Vagina (tissue), 2 donors: ENCODE measurements at regions not wholly inside any gene's neighbourhood (a gene's known extent, or its start where the extent isn't known, plus 50 kb on each side); places are given as distances from the start of the nearest gene placed in this dataset.

Experiments used
- DNase-seq, 2 donors: peaks; one replicate each; pipeline ENCODE4 v3.0.0-alpha.2; 2017; ENCODE audit errors: extremely low spot score in 2 of 2
- H3K27ac ChIP-seq: fragments of 200-600 bp; sonication (generic); one replicate; pipeline ENCODE4 v1.5.1; 2019
- H3K27me3 ChIP-seq: fragments of 200-600 bp; sonication (generic); one replicate; pipeline ENCODE4 v1.5.1; 2019
- H3K36me3 ChIP-seq, 2 donors: fragments of 200-600 bp; sonication (generic); one replicate each; pipeline ENCODE4 v1.5.1; 2017 to 2019
- H3K4me1 ChIP-seq: fragments of 200-600 bp; sonication (generic); one replicate; pipeline ENCODE4 v1.5.1; 2019
- H3K4me3 ChIP-seq, 2 donors: fragments of 200-600 bp; sonication (generic); 1 replicate in 1 of 2; 2 replicates in 1 of 2; pipeline ENCODE4 v1.5.1; 2016 to 2019
- H3K9me3 ChIP-seq: fragments of 200-600 bp; sonication (generic); one replicate; pipeline ENCODE4 v1.5.1; 2019
- POLR2A ChIP-seq, 2 donors: fragments of 450-650 bp; IDR thresholded peaks; one replicate each; pipeline ENCODE4 v1.6.1; 2017; ENCODE audit warnings: antibody characterized with exemption in 2 of 2, mild to moderate bottlenecking in 2 of 2, moderate library complexity in 2 of 2
- POLR2AphosphoS5 ChIP-seq, 2 donors: sonication (generic); formaldehyde crosslinking; IDR thresholded peaks; one replicate each; pipeline ENCODE4 v1.9.0; 2017; ENCODE audit warnings: antibody characterized with exemption in 2 of 2, mild to moderate bottlenecking in 2 of 2, low read depth in 1 of 2; ENCODE audit not compliant: insufficient read depth in 1 of 2
- intact Hi-C: fragments of 100-400 bp; cut with DNase I; formaldehyde crosslinking; loops from one replicate; pipeline ENCODE4 v1.15.1; 2023
- TF ChIP-seq, protein P1 (sequence below), 3 experiments: fragments of 450-650 bp in 2 of 3; fragments of 200-600 bp in 1 of 3; sonication (generic) in 1 of 3; IDR thresholded peaks; one replicate each; pipeline ENCODE4 v1.5.1; 2017 to 2019; ENCODE audit warnings: antibody characterized with exemption in 3 of 3, mild to moderate bottlenecking in 2 of 3, moderate library complexity in 2 of 3

GRCh38 chr4:128376958-128377357, 89.3 kb upstream of the PGRMC2 start:
- no peak overlapping the region for H3K4me3 ChIP-seq
- no peak overlapping the region for H3K27ac ChIP-seq
- no peaks in the 10 kb centered on the region for H3K27me3 ChIP-seq
- no peak for DNase-seq
- H3K4me1 ChIP-seq, result peaks cover 4% of the 10 kb centered on the region
- no peaks in the 10 kb centered on the region for H3K9me3 ChIP-seq
- TF ChIP-seq, protein P1, sequence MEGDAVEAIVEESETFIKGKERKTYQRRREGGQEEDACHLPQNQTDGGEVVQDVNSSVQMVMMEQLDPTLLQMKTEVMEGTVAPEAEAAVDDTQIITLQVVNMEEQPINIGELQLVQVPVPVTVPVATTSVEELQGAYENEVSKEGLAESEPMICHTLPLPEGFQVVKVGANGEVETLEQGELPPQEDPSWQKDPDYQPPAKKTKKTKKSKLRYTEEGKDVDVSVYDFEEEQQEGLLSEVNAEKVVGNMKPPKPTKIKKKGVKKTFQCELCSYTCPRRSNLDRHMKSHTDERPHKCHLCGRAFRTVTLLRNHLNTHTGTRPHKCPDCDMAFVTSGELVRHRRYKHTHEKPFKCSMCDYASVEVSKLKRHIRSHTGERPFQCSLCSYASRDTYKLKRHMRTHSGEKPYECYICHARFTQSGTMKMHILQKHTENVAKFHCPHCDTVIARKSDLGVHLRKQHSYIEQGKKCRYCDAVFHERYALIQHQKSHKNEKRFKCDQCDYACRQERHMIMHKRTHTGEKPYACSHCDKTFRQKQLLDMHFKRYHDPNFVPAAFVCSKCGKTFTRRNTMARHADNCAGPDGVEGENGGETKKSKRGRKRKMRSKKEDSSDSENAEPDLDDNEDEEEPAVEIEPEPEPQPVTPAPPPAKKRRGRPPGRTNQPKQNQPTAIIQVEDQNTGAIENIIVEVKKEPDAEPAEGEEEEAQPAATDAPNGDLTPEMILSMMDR (IDR thresholded peaks at IDR 0.05), result no peak
- TF ChIP-seq POLR2A (IDR thresholded peaks at IDR 0.05) (no peak), POLR2AphosphoS5 (IDR thresholded peaks at IDR 0.05; ENCODE audit: insufficient read depth in 1 of 2, low read depth in 1 of 2) (no peak)
- no peaks in the 10 kb centered on the region for H3K36me3 ChIP-seq
- intact Hi-C loops, result no loop called here

GRCh38 chr4:128376303-128376702, 88.7 kb upstream of the PGRMC2 start:
- Histone ChIP-seq H3K4me1 (peaks cover 4% of the 10 kb centered on the region), H3K27ac (no peak overlapping the region), H3K27me3 (no peaks in the 10 kb centered on the region), H3K9me3 (no peaks in the 10 kb centered on the region), H3K36me3 (no peaks in the 10 kb centered on the region), H3K4me3 (no peak overlapping the region)
- intact Hi-C loops, result no loop called here
- no peak for DNase-seq
- TF ChIP-seq POLR2A (IDR thresholded peaks at IDR 0.05) (no peak), POLR2AphosphoS5 (IDR thresholded peaks at IDR 0.05; ENCODE audit: insufficient read depth in 1 of 2, low read depth in 1 of 2) (no peak)
- TF ChIP-seq, protein P1 (IDR thresholded peaks at IDR 0.05), result no peak

- TF ChIP-seq, protein P1 (IDR thresholded peaks at IDR 0.05), result no peak
- TF ChIP-seq POLR2A (IDR thresholded peaks at IDR 0.05) (no peak), POLR2AphosphoS5 (IDR thresholded peaks at IDR 0.05; ENCODE audit: insufficient read depth in 1 of 2, low read depth in 1 of 2) (no peak)
- no peaks in the 10 kb centered on the region for H3K27me3 ChIP-seq
- no peaks in the 10 kb centered on the region for H3K9me3 ChIP-seq
- no peak overlapping the region for H3K27ac ChIP-seq
- no peaks in the 10 kb centered on the region for H3K36me3 ChIP-seq
- no peak for DNase-seq
- H3K4me3 ChIP-seq, result no peak overlapping the region
- intact Hi-C loops, result no loop called here
- no peaks in the 10 kb centered on the region for H3K4me1 ChIP-seq
These were observed 86.0 kb upstream of the PGRMC2 start for GRCh38 chr4:128373628-128374027.

DNA sequence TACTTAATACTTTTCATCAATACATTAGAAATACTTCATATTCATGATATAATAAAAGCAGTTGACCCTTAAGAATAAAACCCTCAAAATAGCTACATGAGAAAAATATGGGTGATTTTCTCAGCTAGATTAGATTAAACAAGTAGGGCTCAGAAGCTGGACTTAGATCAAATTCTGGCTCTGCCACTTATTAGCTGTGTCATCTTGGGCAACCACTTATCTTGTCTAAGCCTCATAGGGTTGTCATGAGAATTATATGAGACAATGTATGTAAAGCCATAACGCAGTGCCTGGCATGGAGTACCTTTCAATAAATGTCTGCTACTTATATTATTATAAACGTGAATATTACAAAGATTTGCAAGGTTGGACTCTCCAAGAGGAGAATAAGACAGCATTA, 84.3 kb upstream of the PGRMC2 start:
- intact Hi-C loops, result no loop called here
- H3K27ac ChIP-seq, result no peak overlapping the region

DNA sequence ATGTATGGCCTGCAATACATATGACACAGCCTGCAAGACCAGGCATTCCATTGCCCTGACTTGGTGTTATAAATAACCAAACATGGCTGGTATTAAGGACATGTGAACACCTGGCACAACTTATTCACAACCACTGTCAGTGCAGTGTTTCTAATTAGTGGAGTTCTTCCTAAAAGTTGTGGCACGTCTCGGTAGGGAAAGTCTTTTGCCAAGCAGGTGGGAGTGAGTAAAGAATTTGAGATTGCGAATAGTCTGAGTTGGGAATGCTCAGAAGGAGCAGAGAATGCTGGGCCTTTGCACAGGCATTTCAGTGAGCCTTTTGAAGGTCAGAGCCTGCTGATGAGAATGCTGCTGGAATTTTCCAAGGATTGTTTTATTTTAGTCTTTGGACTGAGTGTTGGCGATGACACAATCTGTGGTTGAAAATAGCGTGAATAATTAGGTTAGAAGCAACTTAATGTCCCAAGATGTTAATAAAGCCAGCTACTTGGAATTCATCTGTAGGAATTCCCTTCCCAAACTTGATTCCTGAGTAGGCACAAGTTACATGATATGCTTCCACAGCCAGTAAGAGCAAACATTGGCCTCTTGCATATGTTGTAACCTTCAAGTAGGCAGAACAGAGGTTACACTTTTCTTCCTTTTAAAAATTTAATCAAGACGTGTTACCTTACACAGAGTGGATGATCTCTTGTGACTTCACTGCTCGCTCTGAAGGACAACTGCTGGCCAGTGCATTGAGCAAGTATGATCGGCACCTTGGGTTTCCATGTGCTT, 83.6 kb upstream of the PGRMC2 start:
- Histone ChIP-seq H3K27ac (no peak overlapping the region), H3K4me1 (no peaks in the 10 kb centered on the region), H3K36me3 (no peaks in the 10 kb centered on the region), H3K27me3 (no peaks in the 10 kb centered on the region), H3K4me3 (no peak overlapping the region), H3K9me3 (no peaks in the 10 kb centered on the region)
- no peak for DNase-seq
- TF ChIP-seq POLR2AphosphoS5 (IDR thresholded peaks at IDR 0.05; ENCODE audit: insufficient read depth in 1 of 2, low read depth in 1 of 2), result no peak
- TF ChIP-seq, protein P1 (IDR thresholded peaks at IDR 0.05), result no peak
- no peak for TF ChIP-seq POLR2A (IDR thresholded peaks at IDR 0.05)
- intact Hi-C loops, result no loop called here

More for the DNA sequence above, 84.3 kb upstream of the PGRMC2 start:
- Histone ChIP-seq H3K27me3 (no peaks in the 10 kb centered on the region), H3K4me1 (no peaks in the 10 kb centered on the region), H3K4me3 (no peak overlapping the region), H3K36me3 (no peaks in the 10 kb centered on the region), H3K9me3 (no peaks in the 10 kb centered on the region)
- DNase-seq, result no peak
- TF ChIP-seq, protein P1 (IDR thresholded peaks at IDR 0.05), result no peak
- TF ChIP-seq POLR2A (IDR thresholded peaks at IDR 0.05) (no peak), POLR2AphosphoS5 (IDR thresholded peaks at IDR 0.05; ENCODE audit: insufficient read depth in 1 of 2, low read depth in 1 of 2) (no peak)
